ENCODE measurements at regions not wholly inside any gene's neighbourhood (a gene's known extent, or its start where the extent isn't known, plus 50 kb on each side); places are given as distances from the start of the nearest gene placed in this dataset.

DNA sequence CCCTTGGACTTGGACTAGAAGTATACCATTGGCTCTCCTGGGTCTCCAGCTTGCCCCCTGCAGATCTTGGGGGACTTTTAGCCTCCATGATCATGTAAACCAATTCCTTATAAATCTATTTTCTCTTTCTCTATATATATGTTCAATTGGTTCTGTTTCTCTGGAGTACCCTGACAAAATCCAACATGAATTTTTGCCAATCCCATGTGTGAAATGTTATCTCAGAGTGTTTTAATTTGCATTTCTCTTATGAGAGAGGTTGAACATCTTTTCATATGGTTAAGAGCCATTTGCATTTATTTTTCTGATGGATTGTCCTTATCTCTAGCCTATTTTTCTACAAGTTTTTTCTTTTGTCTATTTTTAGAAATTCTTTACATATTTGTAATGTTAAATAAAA lies 131.7 kb upstream of the NEO1 start:
- Histone ChIP-seq H3K36me3 (no peaks in the 10 kb centered on the region), H3K27ac (no peak overlapping the region), H3K4me3 (no peak overlapping the region), H3K27me3 (no peaks in the 10 kb centered on the region), H3K9me3 (no peaks in the 10 kb centered on the region), H3K4me1 (no peaks in the 10 kb centered on the region)
- no peak for DNase-seq
- no peak for ATAC-seq
- intact Hi-C loops (cut with DNase I), result no loop called here
- TF ChIP-seq POLR2A (IDR thresholded peaks at IDR 0.05), result no peak
- TF ChIP-seq, protein P1, sequence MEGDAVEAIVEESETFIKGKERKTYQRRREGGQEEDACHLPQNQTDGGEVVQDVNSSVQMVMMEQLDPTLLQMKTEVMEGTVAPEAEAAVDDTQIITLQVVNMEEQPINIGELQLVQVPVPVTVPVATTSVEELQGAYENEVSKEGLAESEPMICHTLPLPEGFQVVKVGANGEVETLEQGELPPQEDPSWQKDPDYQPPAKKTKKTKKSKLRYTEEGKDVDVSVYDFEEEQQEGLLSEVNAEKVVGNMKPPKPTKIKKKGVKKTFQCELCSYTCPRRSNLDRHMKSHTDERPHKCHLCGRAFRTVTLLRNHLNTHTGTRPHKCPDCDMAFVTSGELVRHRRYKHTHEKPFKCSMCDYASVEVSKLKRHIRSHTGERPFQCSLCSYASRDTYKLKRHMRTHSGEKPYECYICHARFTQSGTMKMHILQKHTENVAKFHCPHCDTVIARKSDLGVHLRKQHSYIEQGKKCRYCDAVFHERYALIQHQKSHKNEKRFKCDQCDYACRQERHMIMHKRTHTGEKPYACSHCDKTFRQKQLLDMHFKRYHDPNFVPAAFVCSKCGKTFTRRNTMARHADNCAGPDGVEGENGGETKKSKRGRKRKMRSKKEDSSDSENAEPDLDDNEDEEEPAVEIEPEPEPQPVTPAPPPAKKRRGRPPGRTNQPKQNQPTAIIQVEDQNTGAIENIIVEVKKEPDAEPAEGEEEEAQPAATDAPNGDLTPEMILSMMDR (IDR thresholded peaks at IDR 0.05), result no peak

- TF ChIP-seq POLR2A (IDR thresholded peaks at IDR 0.05), result no peak
- TF ChIP-seq, protein P1 (IDR thresholded peaks at IDR 0.05), result no peak
- 55% methylated on average over 5 of the region's 5 CpGs for WGBS (ENCODE audit: insufficient coverage, low coverage, low lambda C conversion rate, missing lambda C conversion rate)
Measured at GRCh38 chr15:72919936-72920465, 132.3 kb upstream of the NEO1 start.

GRCh38 chr15:72916897-72917296 lies 133.3 kb upstream of the ADPGK start:
- ATAC-seq, result no peak
- Histone ChIP-seq H3K27me3 (no peaks in the 10 kb centered on the region), H3K27ac (no peak overlapping the region), H3K4me1 (no peaks in the 10 kb centered on the region), H3K4me3 (no peak overlapping the region), H3K9me3 (no peaks in the 10 kb centered on the region), H3K36me3 (no peaks in the 10 kb centered on the region)
- intact Hi-C loops (cut with DNase I), result no loop called here
- WGBS (ENCODE audit: insufficient coverage, low coverage, low lambda C conversion rate, missing lambda C conversion rate), result 80% methylated on average over 2 of the region's 2 CpGs
- TF ChIP-seq POLR2A (IDR thresholded peaks at IDR 0.05), result no peak
- TF ChIP-seq, protein P1 (IDR thresholded peaks at IDR 0.05), result no peak
- DNase-seq, result no peak

More at GRCh38 chr15:72919936-72920465, 132.3 kb upstream of the NEO1 start:
- intact Hi-C loops (cut with DNase I), result no loop called here
- no peaks in the 10 kb centered on the region for H3K4me1 ChIP-seq
- H3K4me3 ChIP-seq, result no peak overlapping the region
- no peaks in the 10 kb centered on the region for H3K36me3 ChIP-seq
- H3K9me3 ChIP-seq, result no peaks in the 10 kb centered on the region
- H3K27me3 ChIP-seq, result no peaks in the 10 kb centered on the region
- no peak overlapping the region for H3K27ac ChIP-seq
- ATAC-seq (no peak), DNase-seq (no peak)

- no peak overlapping the region for H3K27ac ChIP-seq
- intact Hi-C loops (cut with DNase I), result no loop called here
- H3K4me3 ChIP-seq, result no peak overlapping the region
- no peaks in the 10 kb centered on the region for H3K36me3 ChIP-seq
- no peaks in the 10 kb centered on the region for H3K4me1 ChIP-seq
- ATAC-seq (no peak), DNase-seq (no peak)
- H3K27me3 ChIP-seq, result no peaks in the 10 kb centered on the region
- no peak for TF ChIP-seq POLR2A (IDR thresholded peaks at IDR 0.05)
- TF ChIP-seq, protein P1 (IDR thresholded peaks at IDR 0.05), result no peak
- H3K9me3 ChIP-seq, result no peaks in the 10 kb centered on the region
- 80% methylated on average over 2 of the region's 2 CpGs for WGBS (ENCODE audit: insufficient coverage, low coverage, low lambda C conversion rate, missing lambda C conversion rate)
Measured at GRCh38 chr15:72916378-72916777, 132.8 kb upstream of the ADPGK start.

- TF ChIP-seq, protein P1 (IDR thresholded peaks at IDR 0.05), result no peak
- no peak for TF ChIP-seq POLR2A (IDR thresholded peaks at IDR 0.05)
- WGBS (ENCODE audit: insufficient coverage, low coverage, low lambda C conversion rate, missing lambda C conversion rate), result 72% methylated on average over 7 of the region's 7 CpGs
- Histone ChIP-seq H3K27ac (no peak overlapping the region), H3K27me3 (no peaks in the 10 kb centered on the region), H3K9me3 (no peaks in the 10 kb centered on the region), H3K36me3 (no peaks in the 10 kb centered on the region), H3K4me3 (no peak overlapping the region), H3K4me1 (no peaks in the 10 kb centered on the region)
- ATAC-seq (no peak), DNase-seq (no peak)
- intact Hi-C loops (cut with DNase I), result no loop called here
Measured at GRCh38 chr15:72915843-72916242, 132.3 kb upstream of the ADPGK start.

Measured in right lobe of liver (tissue), 6 donors.